Choroid plexus epithelial cell (primary cell): ENCODE measurements at regions not wholly inside any gene's neighbourhood (a gene's known extent, or its start where the extent isn't known, plus 50 kb on each side); places are given as distances from the start of the nearest gene placed in this dataset.

ENCODE experiments used
- DNase-seq: peaks from one replicate; pipeline ENCODE4 v3.0.0-alpha.2; 2010; ENCODE audit warnings: low read depth
- H3K4me3 ChIP-seq: 2 replicates; pipeline ENCODE4 v1.5.1; 2011; ENCODE audit warnings: low read depth, mild to moderate bottlenecking, control low read depth, low read length, moderate library complexity
- TF ChIP-seq, protein P1 (sequence below): conservative IDR thresholded peaks from 2 replicates; pipeline ENCODE4 v1.5.1; 2011; ENCODE audit warnings: low read depth, mild to moderate bottlenecking, control low read depth, inconsistent platforms, low read length, moderate library complexity

DNA sequence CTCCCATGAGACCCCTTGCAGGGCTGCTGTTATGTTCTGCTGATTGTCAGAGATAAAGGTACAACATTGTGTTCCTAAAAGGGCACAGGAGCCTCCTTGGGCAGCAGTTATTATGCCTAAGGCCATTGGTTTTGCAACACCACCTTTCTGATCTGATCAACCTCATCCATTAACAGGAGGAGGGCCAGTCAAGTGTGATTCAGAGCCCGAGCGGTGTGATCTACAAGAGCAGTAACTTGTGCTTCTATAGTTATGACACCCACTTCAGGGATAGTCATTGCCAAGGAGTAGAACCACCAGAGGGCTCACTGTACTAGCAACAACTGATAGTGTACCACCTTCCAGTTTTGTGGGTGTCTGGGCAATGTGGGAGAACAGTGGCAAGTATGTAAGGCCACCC is 1457.9 kb upstream of the CADM2 start:
- no peak for DNase-seq
- H3K4me3 ChIP-seq: no peak overlapping the region
- TF ChIP-seq, protein P1, sequence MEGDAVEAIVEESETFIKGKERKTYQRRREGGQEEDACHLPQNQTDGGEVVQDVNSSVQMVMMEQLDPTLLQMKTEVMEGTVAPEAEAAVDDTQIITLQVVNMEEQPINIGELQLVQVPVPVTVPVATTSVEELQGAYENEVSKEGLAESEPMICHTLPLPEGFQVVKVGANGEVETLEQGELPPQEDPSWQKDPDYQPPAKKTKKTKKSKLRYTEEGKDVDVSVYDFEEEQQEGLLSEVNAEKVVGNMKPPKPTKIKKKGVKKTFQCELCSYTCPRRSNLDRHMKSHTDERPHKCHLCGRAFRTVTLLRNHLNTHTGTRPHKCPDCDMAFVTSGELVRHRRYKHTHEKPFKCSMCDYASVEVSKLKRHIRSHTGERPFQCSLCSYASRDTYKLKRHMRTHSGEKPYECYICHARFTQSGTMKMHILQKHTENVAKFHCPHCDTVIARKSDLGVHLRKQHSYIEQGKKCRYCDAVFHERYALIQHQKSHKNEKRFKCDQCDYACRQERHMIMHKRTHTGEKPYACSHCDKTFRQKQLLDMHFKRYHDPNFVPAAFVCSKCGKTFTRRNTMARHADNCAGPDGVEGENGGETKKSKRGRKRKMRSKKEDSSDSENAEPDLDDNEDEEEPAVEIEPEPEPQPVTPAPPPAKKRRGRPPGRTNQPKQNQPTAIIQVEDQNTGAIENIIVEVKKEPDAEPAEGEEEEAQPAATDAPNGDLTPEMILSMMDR: no peak

DNA sequence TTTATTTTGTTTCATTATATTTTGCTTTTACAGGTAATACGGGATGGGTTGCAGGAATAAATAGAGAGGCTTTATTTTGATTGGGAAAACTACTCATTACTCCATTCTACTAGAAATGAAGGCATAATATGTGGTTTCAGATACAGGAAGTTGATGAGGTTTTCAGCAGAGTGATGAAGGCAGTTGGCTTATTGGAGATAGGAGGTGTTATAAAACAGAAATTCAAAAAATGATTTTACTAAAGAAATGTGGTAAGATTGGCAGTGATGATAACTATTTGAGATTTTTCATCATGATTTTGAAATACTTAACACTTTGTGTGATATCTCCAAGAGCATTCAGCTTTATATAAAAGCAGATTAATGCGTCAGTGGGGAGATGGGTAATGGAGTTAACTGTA is 1445.7 kb upstream of the CADM2 start:
- peak; percentile 5 for DNase-seq
- TF ChIP-seq, protein P1: no peak

GRCh38 chr3:83513677-83514076 is 1445.1 kb upstream of the CADM2 start:
- no peak overlapping the region for H3K4me3 ChIP-seq
- DNase-seq: no peak
- TF ChIP-seq, protein P1: no peak

More for the DNA sequence above, 1445.7 kb upstream of the CADM2 start:
- no peak overlapping the region for H3K4me3 ChIP-seq

GRCh38 chr3:83514130-83514914 is 1444.5 kb upstream of the CADM2 start:
- TF ChIP-seq, protein P1: no peak
- peak; percentile 76 for DNase-seq
- H3K4me3 ChIP-seq: no peak overlapping the region

GRCh38 chr3:83515123-83515522 is 1443.7 kb upstream of the CADM2 start:
- TF ChIP-seq, protein P1: no peak
- no peak for DNase-seq
- H3K4me3 ChIP-seq: no peak overlapping the region

GRCh38 chr3:83523470-83524073 is 1435.2 kb upstream of the CADM2 start:
- H3K4me3 ChIP-seq: no peak overlapping the region
- TF ChIP-seq, protein P1: peak; percentile 82
- peak; percentile 85 for DNase-seq
